ENCODE measurements at regions not wholly inside any gene's neighbourhood (a gene's known extent, or its start where the extent isn't known, plus 50 kb on each side); places are given as distances from the start of the nearest gene placed in this dataset.
"Not testable (repeated sequence)": the region's sequence is repeated elsewhere in the genome, so short reads cannot be mapped to it uniquely, and the experiment has no call there.

DNA sequence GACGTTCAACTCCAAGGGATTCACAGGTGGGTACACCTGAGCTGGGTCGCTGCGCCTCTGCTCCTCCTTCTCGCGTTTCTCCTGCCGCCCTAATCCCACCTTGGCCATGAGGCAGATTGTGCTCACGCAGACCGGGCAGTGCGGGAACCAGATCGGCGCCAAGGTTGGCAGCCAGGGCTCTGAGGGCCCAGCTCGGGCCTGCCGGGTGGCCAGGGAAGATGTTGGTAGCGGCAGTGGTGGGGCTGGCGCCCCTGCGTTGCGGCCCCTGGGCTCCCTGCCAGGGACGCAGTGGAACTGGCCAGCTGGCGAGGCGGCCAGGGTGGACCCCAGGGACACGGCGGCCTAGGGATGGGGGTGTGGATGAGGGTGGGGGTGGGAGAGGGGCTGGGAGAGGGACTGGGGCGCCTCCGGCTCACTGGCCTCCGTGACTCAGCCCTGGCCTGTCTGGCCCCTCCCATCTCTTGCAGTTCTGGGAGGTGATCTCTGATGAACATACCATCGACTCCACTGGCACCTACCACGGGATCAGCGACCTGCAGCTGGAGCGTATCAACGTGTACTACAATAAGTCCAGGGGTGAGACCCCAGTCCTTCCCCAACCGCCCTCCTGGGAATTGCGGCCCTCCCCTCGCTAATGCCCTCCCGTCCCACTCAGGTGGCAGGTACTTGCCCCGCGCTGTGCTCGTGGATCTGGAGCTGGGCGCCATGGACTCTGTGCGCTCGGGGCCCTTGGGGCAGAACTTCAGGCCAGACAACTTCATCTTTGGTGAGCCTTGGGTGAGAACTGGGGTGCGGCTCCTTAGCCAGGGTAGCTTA, 114.9 kb upstream of the ALG10B start:
- intact Hi-C loops (cut with DNase I, micrococcal nuclease): no loop called here
- Histone ChIP-seq H3K36me3 (ENCODE audit: low read depth) (no peaks in the 10 kb centered on the region), H3K9me3 (peaks cover 13% of the 10 kb centered on the region), H3K4me3 (no peak overlapping the region), H3K4me1 (ENCODE audit: low read depth) (no peaks in the 10 kb centered on the region)
- no peak for ATAC-seq
- TF ChIP-seq, protein P1, sequence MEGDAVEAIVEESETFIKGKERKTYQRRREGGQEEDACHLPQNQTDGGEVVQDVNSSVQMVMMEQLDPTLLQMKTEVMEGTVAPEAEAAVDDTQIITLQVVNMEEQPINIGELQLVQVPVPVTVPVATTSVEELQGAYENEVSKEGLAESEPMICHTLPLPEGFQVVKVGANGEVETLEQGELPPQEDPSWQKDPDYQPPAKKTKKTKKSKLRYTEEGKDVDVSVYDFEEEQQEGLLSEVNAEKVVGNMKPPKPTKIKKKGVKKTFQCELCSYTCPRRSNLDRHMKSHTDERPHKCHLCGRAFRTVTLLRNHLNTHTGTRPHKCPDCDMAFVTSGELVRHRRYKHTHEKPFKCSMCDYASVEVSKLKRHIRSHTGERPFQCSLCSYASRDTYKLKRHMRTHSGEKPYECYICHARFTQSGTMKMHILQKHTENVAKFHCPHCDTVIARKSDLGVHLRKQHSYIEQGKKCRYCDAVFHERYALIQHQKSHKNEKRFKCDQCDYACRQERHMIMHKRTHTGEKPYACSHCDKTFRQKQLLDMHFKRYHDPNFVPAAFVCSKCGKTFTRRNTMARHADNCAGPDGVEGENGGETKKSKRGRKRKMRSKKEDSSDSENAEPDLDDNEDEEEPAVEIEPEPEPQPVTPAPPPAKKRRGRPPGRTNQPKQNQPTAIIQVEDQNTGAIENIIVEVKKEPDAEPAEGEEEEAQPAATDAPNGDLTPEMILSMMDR (IDR thresholded peaks at IDR 0.05): no peak
- DNase-seq: no peak

DNA sequence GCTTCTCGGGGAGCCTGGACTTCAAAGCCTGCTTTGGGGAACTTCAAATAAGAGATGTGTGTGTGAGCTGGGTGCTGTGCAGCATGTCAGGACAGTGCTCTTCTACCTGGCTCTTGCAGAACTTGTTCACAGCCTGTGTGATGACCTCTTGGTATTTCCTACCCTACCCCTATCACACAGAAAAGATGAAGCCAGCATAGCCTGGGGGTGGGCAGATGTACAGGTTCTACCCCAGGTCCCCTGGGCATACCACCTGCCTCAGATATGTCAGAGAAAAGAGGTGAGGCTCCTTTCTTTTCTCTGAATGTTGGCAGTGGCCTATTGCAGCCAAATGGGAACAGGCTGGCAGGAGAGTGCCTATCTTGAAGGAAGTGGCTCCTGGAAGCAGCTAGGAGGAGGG, 111.7 kb upstream of the ALG10B start:
- intact Hi-C loops (cut with DNase I, micrococcal nuclease): no loop called here
- no peak for ATAC-seq
- H3K36me3 ChIP-seq (ENCODE audit: low read depth): no peaks in the 10 kb centered on the region
- no peak for DNase-seq
- H3K4me3 ChIP-seq: no peak overlapping the region
- no peaks in the 10 kb centered on the region for H3K4me1 ChIP-seq (ENCODE audit: low read depth)
- TF ChIP-seq, protein P1 (IDR thresholded peaks at IDR 0.05): no peak
- H3K9me3 ChIP-seq: peaks cover 14% of the 10 kb centered on the region

DNA sequence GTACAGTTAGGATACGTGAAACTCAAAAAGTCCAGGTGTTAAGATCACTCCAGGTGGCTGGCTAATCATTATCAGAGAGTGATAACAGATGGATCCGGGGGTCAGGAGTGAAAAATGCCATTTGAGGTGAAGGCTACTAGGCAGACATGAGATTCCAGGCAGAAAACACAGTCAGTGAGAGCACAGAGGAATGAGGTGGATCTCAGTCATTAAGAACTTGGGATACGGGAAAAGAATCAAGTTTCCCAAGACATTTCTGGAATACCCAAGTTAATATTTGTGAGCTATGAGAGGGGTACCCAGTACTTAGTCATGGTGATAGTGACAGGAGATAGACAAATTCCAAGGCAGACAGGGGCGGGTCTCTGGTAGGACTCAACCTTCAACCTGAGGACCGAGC, 94.6 kb upstream of the ALG10B start:
- intact Hi-C loops (cut with DNase I, micrococcal nuclease): no loop called here
- Histone ChIP-seq H3K4me1 (ENCODE audit: low read depth) (no peaks in the 10 kb centered on the region), H3K4me3 (no peak overlapping the region), H3K9me3 (no peaks in the 10 kb centered on the region), H3K36me3 (ENCODE audit: low read depth) (no peaks in the 10 kb centered on the region)
- DNase-seq (no peak), ATAC-seq (no peak)
- TF ChIP-seq, protein P1 (IDR thresholded peaks at IDR 0.05): no peak

DNA sequence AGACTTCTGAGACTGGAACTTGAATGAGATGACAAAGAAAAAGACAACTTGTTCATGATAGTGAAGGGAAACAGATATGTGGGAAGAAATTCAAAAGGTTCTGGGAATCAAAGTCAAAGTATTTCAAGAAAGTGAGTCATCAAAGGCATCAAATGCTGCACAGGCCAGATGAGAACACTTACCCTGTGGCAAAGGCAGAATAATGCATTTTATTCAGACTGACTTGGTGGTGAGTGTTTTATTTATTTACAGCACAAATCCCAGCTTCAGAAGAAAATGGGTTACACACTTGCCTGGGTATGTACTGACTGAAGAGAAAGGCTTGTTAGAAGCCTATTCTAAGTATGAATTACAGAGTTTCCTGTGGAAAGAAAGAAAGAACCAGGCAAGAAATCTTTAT, 78.2 kb upstream of the ALG10B start:
- H3K4me1 ChIP-seq (ENCODE audit: low read depth); DNase-seq; H3K36me3 ChIP-seq (ENCODE audit: low read depth); ATAC-seq; H3K4me3 ChIP-seq; H3K9me3 ChIP-seq; intact Hi-C loops (cut with DNase I, micrococcal nuclease): not testable (repeated sequence)

DNA sequence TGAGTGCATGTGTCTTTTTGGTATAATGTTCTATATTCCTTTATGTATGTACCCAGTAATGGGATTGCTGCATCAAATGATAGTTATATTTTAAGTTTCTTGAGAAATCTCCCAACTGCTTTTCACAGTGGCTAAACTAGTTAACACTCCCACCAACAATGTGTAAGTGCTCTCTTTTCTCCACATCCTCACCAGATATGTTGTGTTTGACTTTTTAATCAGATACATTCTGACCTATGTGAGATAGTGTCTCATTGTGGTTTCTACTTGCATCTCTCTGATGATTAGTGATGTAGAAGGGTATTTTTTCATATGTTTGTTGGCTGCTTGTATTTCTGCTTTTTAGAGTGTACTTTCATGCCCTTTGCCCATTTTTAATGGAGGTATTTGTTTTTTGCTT, 62.8 kb upstream of the ALG10B start:
- Histone ChIP-seq H3K4me3 (no peak overlapping the region), H3K4me1 (ENCODE audit: low read depth) (no peaks in the 10 kb centered on the region), H3K36me3 (ENCODE audit: low read depth) (no peaks in the 10 kb centered on the region), H3K9me3 (peaks cover 18% of the 10 kb centered on the region)
- no peak for DNase-seq
- intact Hi-C loops (cut with DNase I, micrococcal nuclease): no loop called here
- TF ChIP-seq, protein P1 (IDR thresholded peaks at IDR 0.05): no peak
- ATAC-seq: no peak

DNA sequence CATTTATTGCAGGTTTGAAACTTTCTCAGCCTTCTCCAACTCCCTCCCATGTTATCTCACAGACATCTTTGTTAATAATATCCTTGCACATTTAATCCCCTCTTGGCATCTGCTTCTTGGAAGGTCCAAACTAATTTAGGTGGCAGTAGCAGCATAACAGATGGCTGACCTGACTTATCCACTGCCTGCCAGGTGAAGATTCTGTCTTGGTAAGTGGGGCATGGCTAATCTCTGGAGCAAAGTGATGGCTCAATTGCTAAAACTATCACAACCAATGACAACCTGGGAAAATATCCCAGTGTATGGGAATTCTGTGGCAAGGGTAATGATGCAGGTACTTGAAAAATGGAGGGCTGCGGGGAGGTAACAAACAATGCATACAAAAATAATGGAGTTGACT, 58.2 kb upstream of the ALG10B start:
- H3K4me3 ChIP-seq: no peak overlapping the region
- TF ChIP-seq, protein P1 (IDR thresholded peaks at IDR 0.05): no peak
- H3K9me3 ChIP-seq: peaks cover 17% of the 10 kb centered on the region
- H3K4me1 ChIP-seq (ENCODE audit: low read depth): no peaks in the 10 kb centered on the region
- no peak for DNase-seq
- intact Hi-C loops (cut with DNase I, micrococcal nuclease): no loop called here
- H3K36me3 ChIP-seq (ENCODE audit: low read depth): no peaks in the 10 kb centered on the region
- ATAC-seq: no peak

Measured in mucosa of descending colon (tissue), 3 donors.